GM21515 (cell line): ENCODE measurements at regions not wholly inside any gene's neighbourhood (a gene's known extent, or its start where the extent isn't known, plus 50 kb on each side); places are given as distances from the start of the nearest gene placed in this dataset.
"Not testable (repeated sequence)": the region's sequence is repeated elsewhere in the genome, so short reads cannot be mapped to it uniquely, and the experiment has no call there.

Source experiments
- ATAC-seq: cut with Tn5 transposase; IDR thresholded peaks from one replicate; pipeline ENCODE4 v1.9.1; 2021; ENCODE audit not compliant: unreplicated experiment

DNA sequence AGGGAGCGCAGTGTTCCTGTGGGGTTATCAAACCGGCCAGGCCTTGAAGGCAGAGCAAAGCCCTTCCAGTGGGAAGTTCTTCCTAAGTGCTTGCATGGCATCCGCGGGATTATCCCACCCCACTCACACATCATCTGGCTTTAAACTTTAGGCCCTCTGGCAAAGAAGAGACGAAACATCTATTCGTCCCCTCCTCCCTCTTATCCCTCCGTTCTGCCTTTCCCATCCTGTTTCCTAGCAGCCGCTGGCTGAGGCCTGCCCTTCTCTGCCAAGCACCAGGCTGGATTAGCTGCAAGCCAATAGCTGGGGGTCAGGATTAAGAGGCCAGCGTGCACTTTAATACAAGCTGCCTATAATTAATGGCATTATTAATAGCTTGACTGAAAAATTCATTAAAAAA, 621.0 kb downstream of the PKHD1 start:
- no peak for ATAC-seq

DNA sequence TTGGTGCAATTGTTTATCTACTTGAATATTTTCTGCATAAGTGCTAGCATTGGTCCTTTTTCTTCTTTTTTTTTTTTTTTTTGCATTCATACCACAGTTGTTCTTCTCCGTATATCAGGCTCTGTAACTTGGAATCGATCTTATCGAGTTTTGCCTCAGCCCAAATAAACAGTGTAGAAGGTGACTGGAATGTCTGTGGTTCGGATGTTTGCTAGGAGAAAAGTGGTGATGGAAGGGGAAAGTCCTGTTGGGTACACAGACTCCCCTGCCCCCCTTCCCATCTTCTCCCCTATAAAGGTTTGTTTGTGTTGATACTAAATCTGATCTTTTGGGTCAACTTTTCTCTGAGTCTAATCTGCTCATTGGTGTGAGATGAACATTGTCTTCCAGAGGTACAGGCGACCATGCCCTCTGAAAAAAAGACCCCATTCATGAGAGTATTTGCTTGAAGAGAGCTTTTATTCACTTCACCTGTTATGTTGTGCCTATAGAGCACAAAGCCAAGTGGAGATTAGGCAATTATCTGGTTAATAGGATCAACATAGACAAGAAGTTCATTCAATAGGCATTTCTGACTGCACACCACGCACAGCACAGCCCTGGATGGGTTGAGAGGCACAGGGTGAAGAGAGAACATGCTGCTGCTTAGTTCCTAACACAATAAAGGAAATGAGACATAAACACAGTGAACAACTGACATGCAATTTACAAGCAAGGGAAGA, 620.0 kb downstream of the PKHD1 start:
- no peak for ATAC-seq

- ATAC-seq, result no peak
Measured at GRCh38 chr6:51468704-51469103, 618.7 kb downstream of the PKHD1 start.

- no peak for ATAC-seq
Measured at GRCh38 chr6:51472745-51473487, 614.5 kb downstream of the PKHD1 start.

DNA sequence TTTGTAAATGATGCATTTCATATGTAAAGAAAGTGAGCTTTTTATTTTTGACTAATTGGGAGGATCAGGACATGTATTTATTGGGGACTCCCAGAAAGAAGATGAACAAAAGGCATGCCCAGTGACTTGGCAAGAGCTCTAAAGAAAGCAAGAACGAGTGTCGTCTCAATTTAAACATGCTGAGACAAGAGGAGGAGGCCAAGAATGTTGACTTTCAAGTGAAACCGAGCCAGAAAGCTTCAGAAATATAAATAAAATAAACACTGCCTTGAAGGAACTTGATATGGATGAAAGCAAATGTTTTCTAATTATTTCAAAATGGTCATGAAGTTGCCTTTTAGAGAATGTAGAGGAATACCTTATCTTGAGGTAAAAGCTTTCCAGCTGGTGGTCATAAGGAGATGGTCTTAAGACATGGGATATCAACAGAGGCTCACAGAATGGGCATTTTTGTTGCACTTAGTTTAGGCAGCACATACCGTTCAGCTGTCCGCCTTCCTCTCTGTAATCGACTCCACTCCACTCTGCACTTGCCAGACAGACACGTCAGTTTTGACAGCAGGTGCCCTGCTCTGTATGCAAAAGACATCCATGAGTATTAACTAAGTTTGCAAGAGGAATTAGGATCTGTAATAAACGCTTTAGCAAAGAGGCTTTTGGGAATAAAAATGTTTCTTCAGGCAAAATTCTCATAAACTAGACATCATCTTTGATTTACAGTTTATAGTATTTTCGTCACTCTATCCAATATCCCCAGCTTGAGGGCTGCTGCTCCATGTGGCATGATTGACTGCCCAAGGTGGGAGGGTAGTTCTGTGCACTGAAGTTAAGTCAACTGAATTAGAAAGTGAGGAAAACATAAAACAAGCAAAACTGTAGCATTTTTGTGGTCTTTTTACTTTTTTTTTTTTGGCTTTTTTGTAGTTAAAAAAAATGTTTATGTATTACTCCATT, 613.1 kb downstream of the PKHD1 start:
- ATAC-seq, result no peak

- ATAC-seq, result no peak
Measured at GRCh38 chr6:51477711-51478311, 609.6 kb downstream of the PKHD1 start.

DNA sequence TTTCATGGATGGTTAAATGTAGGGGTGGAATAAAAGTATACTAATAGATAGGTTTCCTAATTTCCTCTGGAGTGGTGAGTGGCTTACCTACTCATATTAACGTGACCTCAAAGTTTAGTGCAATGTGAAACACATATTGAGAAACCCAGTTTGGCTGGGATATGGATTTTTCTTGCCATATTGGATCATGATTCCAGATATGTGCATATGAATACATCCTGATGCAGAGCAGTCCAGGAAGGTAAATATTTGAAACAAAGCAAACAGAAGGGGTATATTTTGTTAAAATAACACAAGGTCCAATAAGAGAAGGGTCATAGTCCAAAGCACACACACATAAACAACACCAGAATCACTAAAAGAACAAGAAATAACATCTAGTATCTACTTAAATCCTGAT, 608.1 kb downstream of the PKHD1 start:
- no peak for ATAC-seq

GRCh38 chr6:51480040-51480439, 607.4 kb downstream of the PKHD1 start:
- ATAC-seq, result no peak

DNA sequence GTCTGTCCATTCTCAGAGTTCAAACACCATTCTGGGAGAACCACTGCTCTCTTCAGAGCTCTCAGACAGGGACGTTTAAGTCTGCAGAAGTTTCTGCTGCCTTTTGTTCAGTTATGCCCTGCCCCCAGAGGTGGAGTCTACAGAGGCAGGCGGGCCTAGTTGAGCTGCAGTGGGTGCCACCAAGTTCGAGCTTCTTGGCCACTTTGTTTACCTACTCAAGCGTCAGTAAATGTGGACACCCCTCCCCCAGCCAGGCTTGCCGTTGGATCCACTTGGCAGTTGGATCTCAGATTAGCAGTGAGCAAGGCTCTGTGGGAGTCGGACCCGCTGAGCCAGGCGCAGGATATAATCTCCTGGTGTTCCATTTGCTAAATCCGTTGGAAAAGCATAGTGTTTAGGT, 601.5 kb downstream of the PKHD1 start:
- not testable (repeated sequence) for ATAC-seq

DNA sequence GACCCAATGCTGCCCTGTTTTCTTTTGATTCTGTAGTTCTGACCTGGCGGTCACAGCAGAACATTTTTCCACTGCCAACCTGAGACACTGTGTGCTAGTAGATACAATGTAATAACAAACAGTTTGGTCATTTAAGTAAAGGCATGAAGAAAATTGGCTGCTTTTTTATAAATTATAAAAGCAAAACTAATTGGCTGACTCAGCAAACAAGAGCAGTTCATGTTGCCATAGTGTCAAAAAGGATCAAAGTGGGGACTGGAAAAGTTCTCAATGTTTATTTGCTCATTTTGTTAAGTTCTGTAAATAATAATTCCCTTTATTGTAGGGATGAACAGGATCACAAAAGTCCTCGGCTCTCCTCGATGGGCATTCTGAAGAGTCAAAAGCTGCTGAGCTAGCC, 599.5 kb downstream of the PKHD1 start:
- no peak for ATAC-seq

DNA sequence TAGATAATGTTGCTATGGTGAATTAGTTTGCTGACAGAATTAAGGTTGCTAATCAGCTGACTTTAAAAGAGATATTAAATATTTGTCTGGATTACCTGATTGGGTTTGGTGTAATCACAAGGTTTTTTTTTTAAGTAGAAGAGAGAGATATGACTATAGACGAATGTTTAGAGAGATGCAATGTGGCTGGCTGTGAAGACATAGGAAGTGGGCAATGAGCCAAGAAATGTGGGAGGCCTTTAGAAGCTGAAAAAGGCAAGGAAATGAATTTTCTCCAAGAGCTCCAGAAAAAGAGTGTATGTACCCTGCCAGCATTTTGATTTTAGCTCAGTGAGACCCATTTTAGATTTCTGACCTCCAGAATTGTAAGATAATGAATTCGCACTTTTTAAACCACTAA, 598.3 kb downstream of the PKHD1 start:
- no peak for ATAC-seq

DNA sequence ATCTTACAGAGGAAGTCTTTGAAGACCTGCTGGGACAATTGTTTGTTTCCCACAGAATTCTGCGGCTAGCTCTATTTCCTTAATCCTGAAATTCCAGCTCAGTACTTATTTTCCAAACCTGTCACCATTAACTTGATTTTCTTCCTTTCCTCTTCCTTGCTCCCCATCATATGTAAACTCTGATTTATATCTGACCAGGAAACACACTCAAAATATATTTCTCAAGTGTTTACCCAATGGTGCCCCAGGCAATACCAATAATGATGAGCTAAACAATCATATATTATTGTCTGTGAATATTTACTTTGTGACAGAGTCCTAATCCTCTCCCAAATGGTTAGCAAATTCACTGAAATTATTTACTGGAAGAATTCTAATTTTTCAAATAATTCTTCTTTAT, 597.3 kb downstream of the PKHD1 start:
- no peak for ATAC-seq

GRCh38 chr6:51494342-51494741, 593.1 kb downstream of the PKHD1 start:
- ATAC-seq, result no peak

GRCh38 chr6:51495096-51495495, 592.3 kb downstream of the PKHD1 start:
- ATAC-seq, result no peak

DNA sequence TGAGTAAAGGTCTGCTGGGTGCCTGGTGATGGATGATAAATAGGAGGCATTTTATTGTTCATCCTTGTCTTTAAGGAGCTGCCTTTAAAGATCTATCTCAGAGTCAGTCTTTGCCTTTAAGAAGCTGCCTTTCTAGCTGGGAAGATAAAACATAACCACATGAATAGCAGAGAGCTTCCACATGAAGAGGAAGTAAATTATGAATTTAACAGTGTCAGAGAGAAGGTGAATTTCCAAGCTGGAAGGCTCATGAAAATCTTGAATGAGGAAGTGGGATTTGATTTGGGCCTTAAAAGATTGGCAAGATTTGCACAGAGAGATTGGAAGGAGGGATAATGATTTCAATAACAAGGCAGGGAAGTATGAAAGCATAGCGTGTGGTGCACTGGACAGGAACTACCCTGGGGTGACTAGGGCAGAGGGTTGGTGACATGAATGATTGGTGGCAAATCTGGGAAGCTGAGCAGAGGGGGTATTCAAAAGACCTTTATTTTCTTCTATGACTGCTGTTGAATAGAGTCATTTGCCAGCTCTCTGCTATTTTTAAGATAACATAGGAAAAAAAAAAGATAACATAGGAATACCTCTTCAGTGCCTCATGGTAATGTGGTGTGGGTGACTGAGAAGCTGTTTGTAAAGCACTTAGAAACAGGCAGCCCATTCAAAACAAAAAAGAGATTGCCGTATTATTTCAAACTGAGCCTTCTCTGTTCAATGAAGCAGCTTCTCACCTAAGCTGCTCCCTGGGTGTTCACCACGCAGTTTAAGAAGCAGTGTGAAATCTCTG, 591.6 kb downstream of the PKHD1 start:
- no peak for ATAC-seq

DNA sequence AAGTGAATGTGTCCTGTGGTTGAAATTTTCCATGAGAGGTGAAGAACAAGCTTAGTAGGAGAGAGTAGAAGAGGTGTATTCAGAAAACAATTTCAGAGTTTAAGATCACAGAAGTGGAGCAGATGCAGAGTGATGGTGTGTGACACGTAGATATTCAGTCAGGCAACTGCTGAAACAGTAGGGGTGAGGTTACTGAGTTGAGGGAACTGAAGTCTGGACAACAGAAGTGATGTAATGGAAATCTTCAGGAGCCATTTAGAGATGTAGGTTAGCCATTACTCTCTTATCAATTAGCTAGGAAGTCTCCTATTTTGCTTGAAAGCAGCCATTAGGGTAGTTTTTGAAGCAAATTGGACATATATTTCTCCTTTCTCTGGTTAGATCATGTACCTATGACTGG, 584.4 kb downstream of the PKHD1 start:
- no peak for ATAC-seq

DNA sequence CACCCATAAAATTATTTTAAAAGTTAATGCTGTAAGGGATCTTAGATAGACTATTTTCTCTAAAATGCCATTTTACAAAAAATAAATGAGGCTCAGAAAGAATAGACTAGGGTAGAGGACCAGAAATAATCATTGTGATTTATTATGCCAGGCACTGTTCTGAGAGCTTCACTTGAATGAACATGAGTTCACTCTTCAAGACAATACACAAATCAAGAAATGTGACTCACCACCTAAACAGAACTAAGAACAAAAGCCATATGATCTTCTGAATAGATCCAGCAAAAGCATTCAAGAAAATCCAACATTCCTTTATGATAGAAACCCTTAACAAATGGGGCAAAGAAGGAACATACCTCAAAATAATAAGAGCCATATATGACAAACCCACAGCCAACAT, 582.0 kb downstream of the PKHD1 start:
- ATAC-seq, result no peak

DNA sequence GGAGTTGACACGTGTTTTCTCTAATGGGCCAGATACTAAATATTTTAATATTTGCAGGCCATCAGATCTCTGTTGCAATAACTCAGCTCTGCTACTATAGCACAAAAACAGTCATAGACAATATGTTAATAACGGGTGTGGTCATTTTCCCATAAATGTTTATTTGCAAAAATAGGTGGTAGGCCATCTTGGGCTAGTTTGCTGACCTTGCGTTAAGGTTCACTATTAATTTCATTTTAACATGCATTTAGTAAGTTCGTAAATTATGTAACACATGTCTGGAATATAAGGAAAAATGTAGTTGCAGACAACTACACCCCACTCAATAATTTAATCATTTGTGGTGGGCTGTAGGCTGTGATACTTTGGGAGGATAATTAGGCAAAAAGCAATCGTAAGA, 577.8 kb downstream of the PKHD1 start:
- no peak for ATAC-seq

- no peak for ATAC-seq
Measured at GRCh38 chr6:51511081-51511480, 576.3 kb downstream of the PKHD1 start.
